Naive thymus-derived CD8-positive, alpha-beta T cell (primary cell): ENCODE measurements at regions not wholly inside any gene's neighbourhood (a gene's known extent, or its start where the extent isn't known, plus 50 kb on each side); places are given as distances from the start of the nearest gene placed in this dataset.

Experiments used
- ATAC-seq, 2 donors: fragments of 150-1000 bp; cut with Tn5 transposase in 1 of 2; sonication (Bioruptor Pico), chemical (Tn5 transposase) in 1 of 2; 1 replicate in 1 of 2; 2 replicates in 1 of 2; pipeline ENCODE4 v1.10.0; 2021; ENCODE audit warnings: mild to moderate bottlenecking in 2 of 2, moderate library complexity in 2 of 2
- POLR2A ChIA-PET: fragments of 350-600 bp; sonication (Branson Sonifier 250); formaldehyde crosslinking; loops from one replicate; lab custom pipeline; 2021; ENCODE audit warnings: antibody characterized with exemption; lab: Charles Lee
- DNase-seq, 10 donors: peaks; one replicate each; pipeline versions ENCODE4 v3.0.0 to v3.0.0-alpha.2; 2020 to 2022
- H3K27ac Mint-ChIP-seq, 10 donors: one replicate each; pipeline ENCODE4 v1.8.0; 2020 to 2022; ENCODE audit warnings: mild to moderate bottlenecking in 10 of 10, mixed read lengths in 10 of 10, moderate library complexity in 4 of 10, inconsistent platforms in 1 of 10
- H3K27me3 Mint-ChIP-seq, 5 donors: one replicate each; pipeline ENCODE4 v1.8.0; 2021 to 2022; ENCODE audit warnings: mixed read lengths in 5 of 5
- H3K36me3 Mint-ChIP-seq, 3 donors: one replicate each; pipeline ENCODE4 v1.8.0; 2020 to 2022; ENCODE audit warnings: mixed read lengths in 3 of 3, mild to moderate bottlenecking in 2 of 3, inconsistent platforms in 1 of 3
- H3K4me1 Mint-ChIP-seq, 4 donors: one replicate each; pipeline ENCODE4 v1.8.0; 2021 to 2022; ENCODE audit warnings: mixed read lengths in 4 of 4
- H3K4me3 Mint-ChIP-seq, 10 donors: one replicate each; pipeline ENCODE4 v1.8.0; 2020 to 2022; ENCODE audit warnings: mild to moderate bottlenecking in 10 of 10, mixed read lengths in 10 of 10, moderate library complexity in 6 of 10, inconsistent platforms in 1 of 10
- H3K9me3 Mint-ChIP-seq, 9 donors: one replicate each; pipeline ENCODE4 v1.8.0; 2020 to 2022; ENCODE audit warnings: mixed read lengths in 9 of 9, mild to moderate bottlenecking in 3 of 9, inconsistent platforms in 1 of 9, moderate library complexity in 1 of 9

- POLR2A ChIA-PET: no interaction called here
- DNase-seq (no peak), ATAC-seq (no peak)
- Mint-ChIP-seq H3K4me3 (no peak overlapping the region), H3K27ac (no peak overlapping the region), H3K27me3 (peaks cover 5 to 32% (median 18%) of the 10 kb centered on the region in 5 donors), H3K9me3 (peaks cover 0 to 10% (median 2%) of the 10 kb centered on the region in 9 donors), H3K36me3 (peaks cover 0 to 6% (median 0%) of the 10 kb centered on the region in 3 donors), H3K4me1 (peaks cover 0 to 2% (median 0%) of the 10 kb centered on the region in 4 donors)
Measured at GRCh38 chr2:236667526-236667925, 97.9 kb downstream of the ACKR3 start.

- H3K36me3 Mint-ChIP-seq: peaks cover 0 to 6% (median 0%) of the 10 kb centered on the region in 3 donors
- H3K9me3 Mint-ChIP-seq: peaks cover 0 to 10% (median 2%) of the 10 kb centered on the region in 9 donors
- H3K4me3 Mint-ChIP-seq: no peak overlapping the region
- H3K4me1 Mint-ChIP-seq: peaks cover 0 to 5% (median 0%) of the 10 kb centered on the region in 4 donors
- DNase-seq: no peak
- POLR2A ChIA-PET: no interaction called here
- no peak for ATAC-seq
- H3K27me3 Mint-ChIP-seq: peaks cover 8 to 31% (median 14%) of the 10 kb centered on the region in 5 donors
- no peak overlapping the region for H3K27ac Mint-ChIP-seq
Measured at GRCh38 chr2:236668531-236668969, 98.9 kb downstream of the ACKR3 start.

- DNase-seq: no peak
- H3K9me3 Mint-ChIP-seq: peaks cover 0 to 10% (median 2%) of the 10 kb centered on the region in 9 donors
- H3K27me3 Mint-ChIP-seq: peaks cover 7 to 21% (median 10%) of the 10 kb centered on the region in 5 donors
- no peak overlapping the region for H3K4me3 Mint-ChIP-seq
- POLR2A ChIA-PET: no interaction called here
- no peak overlapping the region for H3K27ac Mint-ChIP-seq
- peaks cover 0 to 5% (median 0%) of the 10 kb centered on the region in 4 donors for H3K4me1 Mint-ChIP-seq
- ATAC-seq: no peak
- peaks cover 0 to 6% (median 0%) of the 10 kb centered on the region in 3 donors for H3K36me3 Mint-ChIP-seq
Measured at GRCh38 chr2:236670235-236670620, 100.6 kb downstream of the ACKR3 start.

- Mint-ChIP-seq H3K27me3 (peaks cover 9 to 21% (median 15%) of the 10 kb centered on the region in 5 donors), H3K4me1 (peaks cover 0 to 3% (median 0%) of the 10 kb centered on the region in 4 donors), H3K9me3 (no peaks in the 10 kb centered on the region), H3K36me3 (no peaks in the 10 kb centered on the region), H3K4me3 (no peak overlapping the region), H3K27ac (no peak overlapping the region)
- no peak for DNase-seq
- ATAC-seq: no peak
- POLR2A ChIA-PET: no interaction called here
Measured at GRCh38 chr2:236671896-236672562, 102.4 kb downstream of the ACKR3 start.

- peaks cover 0 to 3% (median 0%) of the 10 kb centered on the region in 4 donors for H3K4me1 Mint-ChIP-seq
- ATAC-seq (no peak), DNase-seq (no peak)
- H3K27me3 Mint-ChIP-seq: peaks cover 11 to 24% (median 19%) of the 10 kb centered on the region in 5 donors
- no peaks in the 10 kb centered on the region for H3K9me3 Mint-ChIP-seq
- H3K27ac Mint-ChIP-seq: no peak overlapping the region
- H3K4me3 Mint-ChIP-seq: no peak overlapping the region
- no peaks in the 10 kb centered on the region for H3K36me3 Mint-ChIP-seq
- POLR2A ChIA-PET: no interaction called here
Measured at GRCh38 chr2:236672606-236673005, 103.0 kb downstream of the ACKR3 start.

GRCh38 chr2:236673126-236673822 is 103.6 kb downstream of the ACKR3 start:
- DNase-seq: no peak
- ATAC-seq: no peak
- POLR2A ChIA-PET: no interaction called here
- H3K27me3 Mint-ChIP-seq: peaks cover 11 to 25% (median 24%) of the 10 kb centered on the region in 5 donors
- H3K27ac Mint-ChIP-seq: peak overlapping the region in 2 of 10 donors; percentile 16 to 19
- H3K9me3 Mint-ChIP-seq: no peaks in the 10 kb centered on the region
- no peaks in the 10 kb centered on the region for H3K36me3 Mint-ChIP-seq
- no peak overlapping the region for H3K4me3 Mint-ChIP-seq
- H3K4me1 Mint-ChIP-seq: peaks cover 0 to 3% (median 0%) of the 10 kb centered on the region in 4 donors

- no peak for ATAC-seq
- Mint-ChIP-seq H3K27ac (peak overlapping the region in 1 of 10 donors; percentile 19), H3K4me1 (peaks cover 0 to 3% (median 0%) of the 10 kb centered on the region in 4 donors), H3K4me3 (no peak overlapping the region), H3K9me3 (no peaks in the 10 kb centered on the region), H3K36me3 (no peaks in the 10 kb centered on the region), H3K27me3 (peaks cover 11 to 30% (median 26%) of the 10 kb centered on the region in 5 donors)
- DNase-seq: no peak
- POLR2A ChIA-PET: no interaction called here
Measured at GRCh38 chr2:236673823-236674185, 104.2 kb downstream of the ACKR3 start.

GRCh38 chr2:236674238-236674637 is 104.6 kb downstream of the ACKR3 start:
- H3K27ac Mint-ChIP-seq: no peak overlapping the region
- H3K27me3 Mint-ChIP-seq: peaks cover 11 to 32% (median 28%) of the 10 kb centered on the region in 5 donors
- POLR2A ChIA-PET: no interaction called here
- DNase-seq (no peak), ATAC-seq (no peak)
- H3K4me1 Mint-ChIP-seq: peaks cover 0 to 3% (median 0%) of the 10 kb centered on the region in 4 donors
- H3K4me3 Mint-ChIP-seq: no peak overlapping the region
- H3K9me3 Mint-ChIP-seq: no peaks in the 10 kb centered on the region
- no peaks in the 10 kb centered on the region for H3K36me3 Mint-ChIP-seq

GRCh38 chr2:236674646-236675045 is 105.0 kb downstream of the ACKR3 start:
- H3K4me3 Mint-ChIP-seq: no peak overlapping the region
- H3K9me3 Mint-ChIP-seq: no peaks in the 10 kb centered on the region
- no peaks in the 10 kb centered on the region for H3K36me3 Mint-ChIP-seq
- ATAC-seq: no peak
- no peak for DNase-seq
- H3K27ac Mint-ChIP-seq: no peak overlapping the region
- peaks cover 0 to 3% (median 0%) of the 10 kb centered on the region in 4 donors for H3K4me1 Mint-ChIP-seq
- peaks cover 10 to 32% (median 27%) of the 10 kb centered on the region in 5 donors for H3K27me3 Mint-ChIP-seq
- POLR2A ChIA-PET: no interaction called here

GRCh38 chr2:236675051-236675450 is 105.4 kb downstream of the ACKR3 start:
- no peaks in the 10 kb centered on the region for H3K36me3 Mint-ChIP-seq

GRCh38 chr2:236675526-236675925 is 105.9 kb downstream of the ACKR3 start:
- POLR2A ChIA-PET: no interaction called here
- Mint-ChIP-seq H3K27ac (no peak overlapping the region), H3K36me3 (no peaks in the 10 kb centered on the region), H3K4me3 (no peak overlapping the region), H3K9me3 (no peaks in the 10 kb centered on the region), H3K27me3 (peaks cover 10 to 32% (median 27%) of the 10 kb centered on the region in 5 donors), H3K4me1 (peaks cover 0 to 3% (median 0%) of the 10 kb centered on the region in 4 donors)
- DNase-seq (no peak), ATAC-seq (no peak)

More at GRCh38 chr2:236675051-236675450, 105.4 kb downstream of the ACKR3 start:
- H3K4me1 Mint-ChIP-seq: peaks cover 0 to 3% (median 0%) of the 10 kb centered on the region in 4 donors
- no peak overlapping the region for H3K4me3 Mint-ChIP-seq
- no peak for ATAC-seq
- POLR2A ChIA-PET: no interaction called here
- no peak overlapping the region for H3K27ac Mint-ChIP-seq
- no peak for DNase-seq
- peaks cover 10 to 32% (median 27%) of the 10 kb centered on the region in 5 donors for H3K27me3 Mint-ChIP-seq
- H3K9me3 Mint-ChIP-seq: no peaks in the 10 kb centered on the region

GRCh38 chr2:236676136-236676873 is 106.7 kb downstream of the ACKR3 start:
- peaks cover 6 to 32% (median 24%) of the 10 kb centered on the region in 5 donors for H3K27me3 Mint-ChIP-seq
- ATAC-seq (no peak), DNase-seq (no peak)
- peaks cover 0 to 3% (median 0%) of the 10 kb centered on the region in 4 donors for H3K4me1 Mint-ChIP-seq
- no peak overlapping the region for H3K27ac Mint-ChIP-seq
- H3K4me3 Mint-ChIP-seq: no peak overlapping the region
- no peaks in the 10 kb centered on the region for H3K36me3 Mint-ChIP-seq
- H3K9me3 Mint-ChIP-seq: no peaks in the 10 kb centered on the region
- POLR2A ChIA-PET: no interaction called here
